ENCODE measurements at regions not wholly inside any gene's neighbourhood (a gene's known extent, or its start where the extent isn't known, plus 50 kb on each side); places are given as distances from the start of the nearest gene placed in this dataset.

- Mint-ChIP-seq H3K9me3 (no peaks in the 10 kb centered on the region), H3K4me3 (no peak overlapping the region), H3K27ac (no peak overlapping the region), H3K4me1 (ENCODE audit: low read depth) (peaks cover 36% of the 10 kb centered on the region), H3K36me3 (ENCODE audit: low read depth) (peaks cover 4% of the 10 kb centered on the region), H3K27me3 (ENCODE audit: insufficient read depth) (no peaks in the 10 kb centered on the region)
- DNase-seq (ENCODE audit: low spot score) = no peak
- intact Hi-C loops (cut with micrococcal nuclease) = no loop called here
Measured at GRCh38 chr4:152089584-152089983, 328.8 kb upstream of the GATB start.

- Mint-ChIP-seq H3K27me3 (ENCODE audit: insufficient read depth) (no peaks in the 10 kb centered on the region), H3K4me3 (no peak overlapping the region), H3K27ac (no peak overlapping the region), H3K4me1 (ENCODE audit: low read depth) (peaks cover 26% of the 10 kb centered on the region), H3K36me3 (ENCODE audit: low read depth) (peaks cover 7% of the 10 kb centered on the region), H3K9me3 (peaks cover under 1% of the 10 kb centered on the region)
- intact Hi-C loops (cut with micrococcal nuclease) = no loop called here
- DNase-seq (ENCODE audit: low spot score) = no peak
Measured at GRCh38 chr4:152087335-152087734, 326.5 kb upstream of the GATB start.

DNA sequence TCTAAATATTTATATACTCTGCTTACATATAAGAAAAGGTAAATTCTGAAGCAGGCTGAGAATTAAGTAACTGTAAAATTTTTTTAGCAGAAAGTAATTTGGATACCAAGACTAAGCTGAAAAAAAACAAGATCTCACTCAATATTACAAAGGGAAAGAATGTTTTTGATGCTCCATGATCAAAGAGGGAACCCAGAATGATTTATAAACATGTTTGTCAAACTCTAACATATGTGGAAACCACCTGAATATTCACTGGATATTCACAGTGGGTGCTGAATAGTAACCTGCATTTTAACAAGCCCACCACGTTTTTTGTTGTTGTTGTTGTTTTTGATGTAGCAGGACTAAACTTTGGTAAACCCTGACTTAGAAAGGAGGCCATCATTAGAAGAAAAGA, 324.9 kb upstream of the GATB start:
- intact Hi-C loops (cut with micrococcal nuclease) = no loop called here
- H3K4me1 Mint-ChIP-seq (ENCODE audit: low read depth) = peaks cover 41% of the 10 kb centered on the region

GRCh38 chr4:152083338-152083737, 322.5 kb upstream of the GATB start:
- intact Hi-C loops (cut with micrococcal nuclease) = no loop called here
- Mint-ChIP-seq H3K27me3 (ENCODE audit: insufficient read depth) (no peaks in the 10 kb centered on the region), H3K36me3 (ENCODE audit: low read depth) (peaks cover 12% of the 10 kb centered on the region), H3K27ac (no peak overlapping the region), H3K4me1 (ENCODE audit: low read depth) (peaks cover 45% of the 10 kb centered on the region), H3K4me3 (no peak overlapping the region), H3K9me3 (peaks cover 7% of the 10 kb centered on the region)
- DNase-seq (ENCODE audit: low spot score) = no peak

More for the DNA sequence above, 324.9 kb upstream of the GATB start:
- Mint-ChIP-seq H3K4me3 (no peak overlapping the region), H3K27ac (no peak overlapping the region), H3K36me3 (ENCODE audit: low read depth) (peaks cover 14% of the 10 kb centered on the region), H3K27me3 (ENCODE audit: insufficient read depth) (no peaks in the 10 kb centered on the region), H3K9me3 (peaks cover 7% of the 10 kb centered on the region)
- no peak for DNase-seq (ENCODE audit: low spot score)

DNA sequence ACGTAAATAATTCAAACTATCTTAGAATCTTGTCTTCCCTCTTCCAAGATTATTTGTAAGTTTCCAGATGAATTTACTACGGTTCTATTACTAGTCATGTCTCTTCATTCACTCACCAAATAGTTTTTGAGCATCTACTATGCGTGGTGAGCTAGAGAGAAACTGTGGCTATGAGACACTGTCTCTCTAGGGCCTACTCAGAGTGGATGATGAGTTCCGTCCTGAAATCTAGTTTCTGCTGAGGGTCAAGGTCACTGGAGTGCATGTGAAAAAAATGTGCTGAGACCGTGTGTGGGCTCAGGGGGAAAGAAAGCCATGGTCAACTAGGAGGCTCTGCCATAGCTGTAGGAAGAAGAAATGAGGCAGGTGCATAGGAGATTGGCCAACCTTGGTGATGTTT, 320.2 kb upstream of the GATB start:
- peaks cover 17% of the 10 kb centered on the region for H3K36me3 Mint-ChIP-seq (ENCODE audit: low read depth)
- intact Hi-C loops (cut with micrococcal nuclease) = no loop called here
- no peak for DNase-seq (ENCODE audit: low spot score)
- H3K4me3 Mint-ChIP-seq = no peak overlapping the region
- H3K9me3 Mint-ChIP-seq = peaks cover 15% of the 10 kb centered on the region
- H3K4me1 Mint-ChIP-seq (ENCODE audit: low read depth) = peaks cover 64% of the 10 kb centered on the region
- no peak overlapping the region for H3K27ac Mint-ChIP-seq
- H3K27me3 Mint-ChIP-seq (ENCODE audit: insufficient read depth) = no peaks in the 10 kb centered on the region

DNA sequence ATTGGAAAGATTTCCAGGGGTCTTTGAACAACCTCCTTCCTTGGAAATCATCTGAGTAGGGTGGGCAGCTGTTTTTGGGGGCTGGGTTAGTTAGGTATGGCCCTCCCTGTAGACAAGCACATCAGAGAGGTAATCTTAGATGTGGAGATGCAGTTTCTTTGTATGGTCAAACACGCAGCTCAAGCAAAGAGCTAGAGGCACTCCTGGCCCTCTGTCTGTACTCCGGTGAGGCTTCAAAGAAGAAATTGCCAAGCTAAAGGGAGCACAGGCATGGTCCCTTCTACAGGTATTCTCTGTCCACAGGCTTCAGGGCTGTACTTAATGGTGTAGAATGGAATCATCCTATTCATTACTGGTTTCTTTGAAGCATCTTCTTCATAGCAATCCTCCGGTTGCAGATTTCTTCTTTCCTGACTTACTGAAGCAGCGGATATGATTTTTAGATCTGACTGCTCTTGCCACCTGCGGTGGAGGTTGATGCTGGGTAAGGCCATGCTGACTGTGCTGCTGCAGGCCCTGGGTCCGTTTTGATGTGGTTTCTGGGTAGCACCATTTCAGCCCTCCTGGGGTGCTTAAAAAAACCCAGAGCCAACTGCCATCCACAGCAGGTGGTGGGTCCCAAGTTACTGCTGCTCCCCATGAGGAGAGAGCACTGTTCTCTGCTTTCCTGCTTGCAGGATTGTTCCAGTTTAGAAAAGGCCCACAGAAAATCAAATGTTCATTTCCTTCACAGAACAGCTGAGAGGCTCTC, 318.9 kb upstream of the GATB start:
- Mint-ChIP-seq H3K27ac (peak overlapping the region; percentile 59), H3K27me3 (ENCODE audit: insufficient read depth) (no peaks in the 10 kb centered on the region), H3K4me3 (peak overlapping the region; percentile 40), H3K4me1 (ENCODE audit: low read depth) (peaks cover 67% of the 10 kb centered on the region), H3K9me3 (peaks cover 15% of the 10 kb centered on the region), H3K36me3 (ENCODE audit: low read depth) (peaks cover 16% of the 10 kb centered on the region)
- DNase-seq (ENCODE audit: low spot score) = peak; percentile 49
- intact Hi-C loops (cut with micrococcal nuclease) = no loop called here

DNA sequence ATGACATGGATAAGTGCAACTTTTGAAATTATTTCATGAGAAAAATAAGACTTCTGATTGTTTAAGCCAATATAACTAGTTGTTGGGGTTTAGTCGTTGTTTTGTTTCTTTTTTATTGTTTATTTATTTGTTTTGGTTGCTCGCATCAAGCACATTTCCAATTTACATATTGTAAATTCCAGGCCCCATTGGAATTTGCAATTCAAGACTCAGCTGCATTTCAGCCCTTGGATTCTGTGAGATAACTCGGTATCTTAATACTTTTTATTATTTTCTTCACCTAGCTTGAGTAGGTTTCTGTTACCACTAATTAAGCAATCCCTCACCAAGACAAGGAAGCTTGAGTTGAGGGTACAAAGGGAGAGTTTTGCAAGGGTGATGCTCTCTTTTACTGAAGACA, 318.3 kb upstream of the GATB start:
- intact Hi-C loops (cut with micrococcal nuclease) = no loop called here
- H3K4me3 Mint-ChIP-seq = no peak overlapping the region
- H3K4me1 Mint-ChIP-seq (ENCODE audit: low read depth) = peaks cover 70% of the 10 kb centered on the region
- peaks cover 16% of the 10 kb centered on the region for H3K36me3 Mint-ChIP-seq (ENCODE audit: low read depth)
- no peak overlapping the region for H3K27ac Mint-ChIP-seq
- no peak for DNase-seq (ENCODE audit: low spot score)
- peaks cover 15% of the 10 kb centered on the region for H3K9me3 Mint-ChIP-seq
- no peaks in the 10 kb centered on the region for H3K27me3 Mint-ChIP-seq (ENCODE audit: insufficient read depth)

DNA sequence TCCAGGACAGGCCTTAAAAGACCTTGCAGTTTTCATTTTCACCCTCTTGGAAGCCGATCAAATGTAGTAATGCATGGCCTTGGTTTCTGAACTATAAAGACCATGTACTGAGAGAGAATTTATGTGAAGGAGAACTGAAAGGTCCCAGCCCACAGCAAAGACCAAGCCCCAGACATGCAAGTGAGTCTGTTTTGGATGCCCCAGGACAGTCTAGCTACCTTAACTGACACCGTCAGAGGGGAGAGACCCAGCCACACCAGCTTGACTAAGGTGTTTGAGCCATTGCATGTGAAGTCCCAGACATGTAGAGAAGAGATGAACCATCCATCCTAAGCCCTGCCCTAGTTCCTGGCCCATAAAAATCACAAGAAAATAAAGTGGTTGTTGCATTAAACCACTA, 316.8 kb upstream of the GATB start:
- DNase-seq (ENCODE audit: low spot score) = no peak
- H3K27me3 Mint-ChIP-seq (ENCODE audit: insufficient read depth) = no peaks in the 10 kb centered on the region
- H3K27ac Mint-ChIP-seq = no peak overlapping the region
- intact Hi-C loops (cut with micrococcal nuclease) = no loop called here
- no peak overlapping the region for H3K4me3 Mint-ChIP-seq
- H3K9me3 Mint-ChIP-seq = peaks cover 15% of the 10 kb centered on the region
- H3K4me1 Mint-ChIP-seq (ENCODE audit: low read depth) = peaks cover 70% of the 10 kb centered on the region
- peaks cover 14% of the 10 kb centered on the region for H3K36me3 Mint-ChIP-seq (ENCODE audit: low read depth)

- no peak for DNase-seq (ENCODE audit: low spot score)
- H3K27me3 Mint-ChIP-seq (ENCODE audit: insufficient read depth) = no peaks in the 10 kb centered on the region
- H3K4me1 Mint-ChIP-seq (ENCODE audit: low read depth) = peaks cover 56% of the 10 kb centered on the region
- intact Hi-C loops (cut with micrococcal nuclease) = no loop called here
- H3K9me3 Mint-ChIP-seq = peaks cover 8% of the 10 kb centered on the region
- no peak overlapping the region for H3K4me3 Mint-ChIP-seq
- H3K27ac Mint-ChIP-seq = no peak overlapping the region
- H3K36me3 Mint-ChIP-seq (ENCODE audit: low read depth) = peaks cover 7% of the 10 kb centered on the region
Measured at GRCh38 chr4:152075253-152075928, 314.6 kb upstream of the GATB start.

GRCh38 chr4:152074573-152074972, 313.8 kb upstream of the GATB start:
- Mint-ChIP-seq H3K36me3 (ENCODE audit: low read depth) (peaks cover 7% of the 10 kb centered on the region), H3K27ac (no peak overlapping the region)

GRCh38 chr4:152074088-152074437, 313.3 kb upstream of the GATB start:
- no peak overlapping the region for H3K27ac Mint-ChIP-seq
- no peaks in the 10 kb centered on the region for H3K27me3 Mint-ChIP-seq (ENCODE audit: insufficient read depth)
- H3K36me3 Mint-ChIP-seq (ENCODE audit: low read depth) = peaks cover 7% of the 10 kb centered on the region
- peaks cover 8% of the 10 kb centered on the region for H3K9me3 Mint-ChIP-seq
- DNase-seq (ENCODE audit: low spot score) = no peak
- H3K4me1 Mint-ChIP-seq (ENCODE audit: low read depth) = peaks cover 45% of the 10 kb centered on the region
- H3K4me3 Mint-ChIP-seq = no peak overlapping the region
- intact Hi-C loops (cut with micrococcal nuclease) = no loop called here

More at GRCh38 chr4:152074573-152074972, 313.8 kb upstream of the GATB start:
- intact Hi-C loops (cut with micrococcal nuclease) = no loop called here
- no peak for DNase-seq (ENCODE audit: low spot score)
- peaks cover 8% of the 10 kb centered on the region for H3K9me3 Mint-ChIP-seq
- H3K4me3 Mint-ChIP-seq = no peak overlapping the region
- peaks cover 48% of the 10 kb centered on the region for H3K4me1 Mint-ChIP-seq (ENCODE audit: low read depth)
- no peaks in the 10 kb centered on the region for H3K27me3 Mint-ChIP-seq (ENCODE audit: insufficient read depth)

- intact Hi-C loops (cut with micrococcal nuclease) = no loop called here
- DNase-seq (ENCODE audit: low spot score) = no peak
- Mint-ChIP-seq H3K4me1 (ENCODE audit: low read depth) (peaks cover 47% of the 10 kb centered on the region), H3K27ac (no peak overlapping the region), H3K36me3 (ENCODE audit: low read depth) (peaks cover 7% of the 10 kb centered on the region), H3K27me3 (ENCODE audit: insufficient read depth) (no peaks in the 10 kb centered on the region), H3K9me3 (peaks cover 8% of the 10 kb centered on the region), H3K4me3 (no peak overlapping the region)
Measured at GRCh38 chr4:152073351-152074087, 312.7 kb upstream of the GATB start.

- no peak overlapping the region for H3K4me3 Mint-ChIP-seq
- H3K4me1 Mint-ChIP-seq (ENCODE audit: low read depth) = peaks cover 47% of the 10 kb centered on the region
- H3K36me3 Mint-ChIP-seq (ENCODE audit: low read depth) = peaks cover 9% of the 10 kb centered on the region
- H3K27ac Mint-ChIP-seq = no peak overlapping the region
- DNase-seq (ENCODE audit: low spot score) = no peak
- intact Hi-C loops (cut with micrococcal nuclease) = no loop called here
- peaks cover under 1% of the 10 kb centered on the region for H3K27me3 Mint-ChIP-seq (ENCODE audit: insufficient read depth)
- H3K9me3 Mint-ChIP-seq = peaks cover 10% of the 10 kb centered on the region
Measured at GRCh38 chr4:152072906-152073305, 312.1 kb upstream of the GATB start.

Data from activated T-helper 1 cell treated with anti-CD3 and anti-CD28 coated beads, Interleukin-12 subunit alpha, Interleukin-12 subunit beta, Interleukin-2, Interleukin-4 antibody, amounts not matched to agents 30 ng/mL and 10 ng/mL and 1 ng/mL, durations not matched to agents 14 hours and 24 hours and 36 hours (primary cell).